GM18507 (cell line): ENCODE measurements at regions not wholly inside any gene's neighbourhood (a gene's known extent, or its start where the extent isn't known, plus 50 kb on each side); places are given as distances from the start of the nearest gene placed in this dataset.

ENCODE experiments used
- DNase-seq: peaks from one replicate; pipeline ENCODE4 v3.0.0; 2011; ENCODE audit warnings: low read depth; ENCODE audit not compliant: insufficient read length; ENCODE audit errors: extremely low spot score
- FAIRE-seq: peaks from 2 replicates; lab custom pipeline; 2011; peaks lifted over from hg19 to GRCh38; lab: Jason Lieb, UNC

GRCh38 chr3:105316331-105316730 lies 50.4 kb upstream of the ALCAM start:
- no peak for FAIRE-seq
- no peak for DNase-seq
